ENCODE measurements at regions not wholly inside any gene's neighbourhood (a gene's known extent, or its start where the extent isn't known, plus 50 kb on each side); places are given as distances from the start of the nearest gene placed in this dataset.

DNA sequence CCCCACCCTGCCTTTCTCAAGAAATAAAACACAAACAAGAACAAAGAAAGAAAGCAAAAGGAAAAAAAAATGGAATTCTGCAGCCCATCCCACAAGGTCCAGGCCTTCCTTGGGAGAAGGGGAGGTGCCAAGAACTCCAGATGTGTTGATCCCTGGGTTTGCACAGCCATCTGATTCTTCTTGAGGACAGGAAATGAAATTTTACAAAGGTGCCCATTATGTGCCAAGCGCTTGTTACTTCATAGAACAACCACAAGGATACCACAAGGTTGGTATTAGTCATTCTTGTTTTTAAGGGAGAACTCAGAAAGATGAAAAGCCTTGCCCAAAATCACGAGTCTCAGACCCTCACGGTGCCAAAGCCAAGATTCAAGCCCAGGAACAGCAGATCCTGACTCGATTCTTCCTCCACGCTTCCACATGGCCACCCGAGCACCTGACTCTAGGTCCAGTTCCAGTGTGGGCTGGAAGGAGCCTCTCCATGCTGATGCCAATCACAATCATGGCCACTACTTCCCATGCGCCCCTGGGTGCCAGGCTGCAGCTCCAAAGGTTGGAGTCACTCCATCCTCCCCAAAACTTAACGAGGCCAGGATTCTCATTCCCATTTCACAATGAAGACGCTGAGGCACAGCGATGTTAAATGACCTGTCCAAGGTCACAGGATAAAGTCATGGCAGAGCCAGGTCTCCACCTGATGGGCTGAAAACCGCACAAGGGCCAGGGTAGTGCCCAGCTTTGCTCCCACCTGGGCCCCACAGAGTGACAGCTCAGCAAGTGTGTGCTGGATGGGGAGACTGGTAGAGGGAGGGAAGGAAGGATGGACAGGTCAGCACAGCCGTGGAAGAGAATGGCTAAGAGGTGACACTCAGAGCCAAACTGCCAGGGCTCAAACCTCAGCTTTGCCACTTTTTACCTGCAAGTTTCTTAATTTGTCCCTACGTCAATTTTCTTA lies 66.7 kb upstream of the TOP1 start:
- peak; percentile 45 to 48 for DNase-seq

DNA sequence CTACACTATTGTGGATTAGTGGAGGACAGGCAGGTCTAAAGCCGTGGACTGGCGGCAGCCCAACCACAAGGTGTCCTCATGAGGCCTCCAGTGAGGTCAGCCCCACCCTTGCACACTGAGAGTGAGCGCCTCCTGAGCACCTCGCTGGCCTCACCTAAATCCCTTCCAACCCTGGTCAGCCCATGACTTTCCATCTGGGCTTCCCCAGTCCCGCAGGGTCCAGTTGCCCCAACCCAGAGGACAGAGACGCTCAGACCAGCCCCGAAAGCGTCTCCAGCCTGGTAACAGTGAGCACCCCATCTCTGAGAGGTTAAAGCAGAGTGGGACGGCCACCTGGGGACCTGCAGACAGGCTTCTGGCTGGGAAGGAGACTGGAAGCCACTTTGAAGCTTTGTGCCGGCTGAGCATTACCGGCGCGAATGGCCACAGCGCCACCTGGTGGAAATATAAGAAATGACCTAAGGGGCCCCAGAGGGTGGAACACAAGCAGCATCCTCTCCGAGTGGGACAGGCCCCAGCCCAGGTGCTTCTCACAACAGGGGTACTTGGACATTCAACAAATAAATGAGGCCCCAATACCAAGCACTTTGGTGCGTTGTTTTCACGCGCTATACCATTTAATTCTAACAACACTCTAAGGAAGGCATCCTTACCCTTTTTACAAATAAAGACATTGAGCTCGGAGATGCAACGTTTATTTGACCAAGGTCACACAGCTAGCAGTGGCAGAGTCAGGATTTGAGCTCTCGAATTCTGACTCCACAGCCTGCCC lies 65.7 kb upstream of the TOP1 start:
- peak; percentile 46 to 62 for DNase-seq

DNA sequence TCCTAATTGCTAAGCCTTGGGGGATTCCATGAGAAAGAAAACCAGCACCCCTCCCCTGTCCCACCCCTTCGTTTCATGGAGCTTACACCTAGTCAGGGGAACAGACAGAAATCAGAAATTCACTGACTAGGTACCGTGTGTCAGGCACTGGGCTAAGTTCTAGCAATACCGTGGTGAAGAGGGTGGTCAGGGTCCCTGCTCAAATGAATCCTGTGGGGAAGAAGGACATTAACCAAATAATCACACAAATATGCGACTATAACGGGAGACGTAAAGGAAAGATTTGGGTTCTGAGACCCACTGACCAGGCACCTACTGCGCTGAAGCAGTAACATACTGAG lies 65.1 kb upstream of the TOP1 start:
- DNase-seq, result no peak

- DNase-seq, result no peak
Measured at GRCh38 chr20:40965671-40966070, 63.0 kb upstream of the TOP1 start.

- DNase-seq, result no peak
Measured at GRCh38 chr20:40966103-40966502, 62.5 kb upstream of the TOP1 start.

DNA sequence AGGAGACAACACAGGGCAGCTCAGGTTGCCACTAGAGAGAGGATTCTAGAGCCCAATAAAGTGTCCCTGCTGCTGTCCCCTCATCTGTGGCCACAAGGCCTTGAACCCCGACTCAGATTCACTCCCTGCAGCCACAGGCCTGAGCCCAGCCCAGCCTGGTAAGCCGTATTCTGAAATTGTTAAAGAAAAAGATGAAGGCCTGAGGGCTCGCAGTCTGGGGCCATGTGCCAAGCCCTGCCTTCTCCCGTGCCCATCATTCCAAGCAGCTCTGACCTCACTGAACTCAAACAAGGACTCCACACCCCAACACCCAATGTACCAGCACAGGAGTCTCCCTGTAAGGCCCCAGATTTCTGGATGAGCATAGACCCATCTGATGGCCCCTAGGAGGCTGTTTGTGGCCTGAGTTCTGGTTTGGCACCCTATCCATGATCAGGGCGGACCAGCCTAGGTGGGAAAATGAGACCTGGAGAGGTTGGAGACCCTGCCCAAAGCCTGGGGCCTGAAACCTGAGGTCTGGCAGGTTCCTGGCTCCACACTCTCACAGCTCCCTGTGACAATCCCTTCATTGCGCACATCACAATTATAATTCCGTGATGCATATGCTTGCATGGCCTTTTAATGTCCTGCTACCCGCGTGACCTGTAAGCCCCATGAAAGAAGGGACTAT lies 62.0 kb upstream of the TOP1 start:
- DNase-seq, result no peak

DNA sequence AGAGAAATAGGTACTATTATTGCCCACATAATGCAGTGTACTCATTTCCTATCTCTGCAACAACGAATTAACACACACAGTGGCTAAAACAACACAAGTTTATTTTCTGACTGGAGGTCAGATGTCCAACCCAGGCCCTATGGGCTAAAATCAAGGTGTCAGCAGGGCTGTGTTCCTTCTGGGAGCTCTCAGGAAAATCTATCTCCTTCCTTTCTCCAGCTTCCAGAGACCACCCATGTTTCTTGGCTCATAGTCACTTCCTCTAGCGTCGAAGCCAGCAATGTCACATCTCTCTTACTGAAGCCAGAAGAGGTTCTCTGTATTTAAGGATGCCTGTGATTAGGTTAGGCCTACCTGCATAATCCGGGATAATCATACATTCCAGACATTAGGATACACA lies 60.9 kb upstream of the TOP1 start:
- no peak for DNase-seq

GRCh38 chr20:40968816-40969562 lies 59.6 kb upstream of the TOP1 start:
- peak; percentile 59 to 61 for DNase-seq

DNA sequence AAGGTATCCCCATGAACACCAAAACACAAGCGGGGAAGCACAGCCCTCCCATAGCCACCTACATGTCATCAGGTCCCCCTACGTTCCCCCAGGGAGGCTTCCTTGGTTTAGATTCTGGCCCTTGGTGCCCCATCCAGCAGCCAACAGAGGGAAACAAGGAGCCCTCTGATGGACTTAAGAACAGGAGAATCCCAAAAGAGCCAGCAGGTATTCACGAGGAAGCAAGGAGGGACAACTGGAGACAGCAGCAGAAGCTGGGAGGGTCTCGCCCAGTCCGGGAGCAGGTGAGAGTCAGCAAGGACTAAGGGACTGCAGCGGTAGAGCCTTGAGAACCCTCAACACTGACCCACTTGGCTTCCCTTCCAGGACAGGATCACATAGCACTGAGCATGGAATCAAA lies 58.4 kb upstream of the TOP1 start:
- no peak for DNase-seq

GRCh38 chr20:40977218-40977617 lies 51.4 kb upstream of the TOP1 start:
- no peak for DNase-seq

- no peak for DNase-seq
Measured at GRCh38 chr20:40978761-40979160, 49.9 kb upstream of the TOP1 start.
